NCI-H2171 (cell line): ENCODE measurements at regions not wholly inside any gene's neighbourhood (a gene's known extent, or its start where the extent isn't known, plus 50 kb on each side); places are given as distances from the start of the nearest gene placed in this dataset.

Experiments used
- DNase-seq: peaks from one replicate; lab custom pipeline; 2025; lab: John Stamatoyannopoulos, UW

GRCh38 chr2:23077596-23077995 lies 307.4 kb upstream of the KLHL29 start:
- DNase-seq, result no peak

GRCh38 chr2:23078784-23079434 lies 306.1 kb upstream of the KLHL29 start:
- no peak for DNase-seq

GRCh38 chr2:23083966-23084365 lies 301.0 kb upstream of the KLHL29 start:
- DNase-seq, result no peak

DNA sequence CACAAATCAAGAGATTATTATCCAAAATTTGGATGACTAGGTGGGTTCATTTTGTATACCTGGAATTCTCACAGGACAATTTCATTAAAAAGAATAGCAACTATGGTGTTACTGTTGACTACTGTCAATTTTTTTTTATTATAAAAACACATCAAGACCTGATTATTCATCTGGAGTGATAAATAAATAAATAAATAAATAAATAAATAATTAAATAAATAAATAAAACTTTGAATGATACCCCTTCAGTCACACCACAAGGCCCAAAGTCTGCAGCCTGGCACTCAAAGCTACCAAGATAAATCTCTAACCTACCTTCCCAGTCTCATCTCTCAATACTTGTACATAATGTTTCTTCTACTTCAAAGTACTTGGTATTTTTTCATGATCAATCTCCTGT lies 294.0 kb upstream of the KLHL29 start:
- no peak for DNase-seq

- no peak for DNase-seq
These were observed 293.1 kb upstream of the KLHL29 start for GRCh38 chr2:23091900-23092299.

GRCh38 chr2:23092831-23093230 lies 292.1 kb upstream of the KLHL29 start:
- DNase-seq, result no peak

- DNase-seq, result no peak
These were observed 291.5 kb upstream of the KLHL29 start for GRCh38 chr2:23093513-23093912.

DNA sequence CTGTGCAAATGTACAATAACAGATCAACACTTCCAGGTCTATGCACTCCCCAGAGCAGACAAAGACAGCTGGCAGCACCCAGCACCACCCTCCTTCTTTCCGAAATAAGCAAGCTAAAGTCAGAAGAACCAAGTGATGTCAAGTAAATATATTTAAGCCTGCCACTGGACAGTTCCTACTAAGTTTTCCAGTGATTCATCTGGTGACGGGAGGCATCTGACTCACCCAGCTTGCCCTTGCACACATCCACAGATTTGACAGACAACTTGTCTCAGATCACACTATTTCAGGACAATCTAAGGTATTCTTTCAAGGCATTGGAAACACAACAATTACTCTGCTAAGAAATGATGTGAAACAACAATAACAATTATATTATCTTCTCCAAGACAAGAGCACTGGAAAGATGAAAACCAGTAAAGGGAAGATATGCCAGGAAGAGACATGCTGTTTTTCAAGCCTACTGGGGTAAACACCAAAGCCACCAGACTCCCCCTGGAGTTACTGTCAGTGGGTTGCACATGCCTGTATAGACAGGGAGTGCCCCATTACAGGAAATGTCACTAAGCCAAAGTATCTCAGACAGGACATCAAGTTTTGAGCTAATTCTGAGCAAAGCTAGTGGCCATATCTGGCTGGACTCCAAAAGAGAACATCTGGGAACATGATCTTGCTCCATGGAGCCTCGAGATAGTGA lies 287.9 kb upstream of the KLHL29 start:
- DNase-seq, result no peak

DNA sequence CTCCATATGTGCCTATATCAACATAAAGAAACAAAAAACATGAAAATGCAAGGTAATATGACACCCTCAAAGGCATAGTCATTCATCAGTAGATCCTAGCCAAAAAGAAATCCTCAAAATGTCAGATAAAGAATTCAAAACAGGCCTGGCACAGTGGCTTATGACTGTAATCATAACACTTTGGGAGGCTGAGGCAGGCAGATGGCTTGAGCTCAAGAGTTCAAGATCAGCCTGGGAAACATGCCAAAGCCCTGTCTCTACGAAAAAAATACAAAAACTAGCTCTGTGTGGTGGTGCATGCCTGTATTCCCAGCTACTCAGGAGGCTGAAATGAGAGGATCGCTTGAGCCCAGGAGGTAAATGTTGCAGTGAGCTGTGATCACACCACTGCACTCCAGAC lies 284.6 kb upstream of the KLHL29 start:
- DNase-seq, result peak; percentile 94

- no peak for DNase-seq
These were observed 278.7 kb upstream of the KLHL29 start for GRCh38 chr2:23106242-23106785.

DNA sequence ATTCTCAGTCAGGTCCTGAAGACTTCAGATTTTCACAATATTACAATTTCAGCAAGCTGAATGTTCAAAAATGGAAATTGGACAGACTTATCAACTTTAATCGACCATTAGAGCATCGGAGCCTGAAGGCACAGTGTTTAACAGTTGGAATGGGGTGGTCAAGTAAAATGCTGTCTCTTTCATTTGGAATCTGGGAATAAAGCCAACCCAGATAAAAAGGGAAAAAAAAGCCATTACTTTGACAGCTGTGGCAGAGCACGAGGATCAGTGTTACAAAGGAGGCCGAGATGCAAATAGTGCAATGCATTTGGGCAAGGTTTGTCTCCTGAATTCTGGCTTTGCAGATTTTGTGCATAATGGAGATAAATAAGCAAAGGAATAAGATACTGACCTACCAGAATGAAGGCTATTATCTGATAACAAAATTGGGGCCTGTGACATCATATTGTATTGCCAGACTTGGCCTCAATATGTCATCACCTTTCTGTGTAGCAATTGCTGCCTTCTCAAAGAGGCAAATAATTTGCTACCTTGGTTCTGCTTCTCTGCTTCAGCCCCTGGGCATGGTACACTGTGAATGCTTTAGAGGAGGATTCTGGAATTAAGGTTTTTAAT lies 277.5 kb upstream of the KLHL29 start:
- peak; percentile 22 for DNase-seq

DNA sequence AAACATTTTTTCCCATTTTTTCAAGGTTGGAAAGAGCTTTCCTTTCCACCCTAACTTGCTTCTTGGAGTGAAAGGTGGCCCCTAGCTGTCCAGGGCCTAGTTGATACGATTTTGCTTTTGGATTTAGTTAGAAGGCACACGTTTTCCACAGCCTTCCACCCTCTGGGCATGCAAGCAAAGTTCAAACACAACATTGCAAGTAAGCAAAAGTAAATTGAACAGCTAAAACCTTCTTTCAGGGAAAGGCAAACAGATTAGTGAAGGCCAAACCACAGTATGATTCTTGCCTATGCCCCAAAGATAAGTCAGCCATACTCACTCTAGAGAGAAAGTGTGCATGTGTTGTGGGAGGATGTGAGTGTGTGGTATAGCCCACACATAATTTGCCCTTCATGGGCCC lies 273.7 kb upstream of the KLHL29 start:
- no peak for DNase-seq

GRCh38 chr2:23112517-23112916 lies 272.5 kb upstream of the KLHL29 start:
- no peak for DNase-seq

- no peak for DNase-seq
These were observed 270.7 kb upstream of the KLHL29 start for GRCh38 chr2:23114299-23114698.

- DNase-seq, result no peak
These were observed 266.7 kb upstream of the KLHL29 start for GRCh38 chr2:23118313-23118712.

DNA sequence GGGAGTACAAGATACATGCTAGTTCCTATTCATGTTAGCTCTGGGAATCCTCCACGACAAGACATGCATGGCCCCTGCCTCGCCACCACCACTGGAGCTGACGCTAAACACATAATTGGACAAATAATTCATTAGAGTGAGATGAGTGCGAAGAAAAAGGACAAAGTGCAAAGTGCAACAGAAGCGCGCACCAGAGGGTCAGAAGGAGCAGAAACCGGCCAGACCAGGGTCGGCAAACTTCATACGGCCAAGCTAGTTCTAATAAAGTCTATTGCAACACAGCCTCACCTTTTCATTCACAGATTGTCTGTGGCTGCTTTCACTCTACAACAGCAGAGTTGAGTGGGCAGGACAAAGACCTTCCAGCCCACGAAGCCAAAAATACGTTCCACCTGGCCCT lies 266.1 kb upstream of the KLHL29 start:
- DNase-seq, result no peak

DNA sequence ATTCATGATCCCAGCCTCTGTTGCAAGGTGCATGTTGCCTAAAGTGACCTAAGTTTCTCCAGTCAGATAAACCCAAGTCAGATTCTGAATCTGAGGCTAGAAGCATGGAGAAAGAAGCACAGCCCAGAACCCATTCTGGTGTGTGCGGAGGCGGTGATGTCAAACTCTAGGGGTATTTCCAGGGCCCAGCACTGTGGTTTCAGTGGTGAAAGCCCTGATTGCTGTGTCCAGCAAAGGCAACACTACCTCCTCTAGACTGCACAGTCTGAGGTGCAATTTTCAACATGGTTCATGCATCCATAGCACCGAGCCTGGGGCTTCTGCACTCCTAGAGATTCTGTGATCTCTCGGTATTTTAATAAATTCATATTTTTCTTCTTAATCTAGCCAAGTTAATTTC lies 264.8 kb upstream of the KLHL29 start:
- no peak for DNase-seq

DNA sequence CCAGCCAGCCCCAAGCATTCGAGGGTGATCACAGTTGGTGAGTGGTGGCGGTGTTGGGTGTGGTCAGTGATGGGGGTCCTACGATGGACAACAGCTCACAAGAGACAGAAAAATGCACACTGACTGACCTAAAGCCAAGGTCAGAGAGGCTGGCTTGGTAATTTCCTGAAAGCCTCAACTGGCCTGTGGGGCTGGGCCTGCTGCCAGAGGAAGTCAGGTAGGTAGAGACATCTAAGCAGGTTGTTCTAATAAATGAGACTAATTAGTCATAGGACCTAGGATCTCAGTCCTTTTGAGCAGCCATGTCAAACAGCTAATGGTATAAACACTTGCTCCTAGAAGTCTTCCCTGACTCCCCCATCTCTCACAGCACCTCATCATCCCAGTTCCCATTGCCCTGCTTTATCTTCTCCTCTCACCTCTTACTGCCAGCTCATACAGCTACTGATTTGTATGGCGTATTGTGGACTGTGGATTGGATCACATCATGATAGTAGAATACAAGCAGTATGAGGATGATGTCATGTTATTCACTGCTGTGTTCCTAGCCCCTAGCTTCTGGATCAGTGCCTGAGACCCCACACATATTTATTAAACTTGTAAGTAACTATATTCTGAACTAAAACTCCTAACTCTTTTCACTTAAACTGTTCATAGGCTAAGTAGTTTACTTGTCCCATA lies 262.9 kb upstream of the KLHL29 start:
- no peak for DNase-seq

DNA sequence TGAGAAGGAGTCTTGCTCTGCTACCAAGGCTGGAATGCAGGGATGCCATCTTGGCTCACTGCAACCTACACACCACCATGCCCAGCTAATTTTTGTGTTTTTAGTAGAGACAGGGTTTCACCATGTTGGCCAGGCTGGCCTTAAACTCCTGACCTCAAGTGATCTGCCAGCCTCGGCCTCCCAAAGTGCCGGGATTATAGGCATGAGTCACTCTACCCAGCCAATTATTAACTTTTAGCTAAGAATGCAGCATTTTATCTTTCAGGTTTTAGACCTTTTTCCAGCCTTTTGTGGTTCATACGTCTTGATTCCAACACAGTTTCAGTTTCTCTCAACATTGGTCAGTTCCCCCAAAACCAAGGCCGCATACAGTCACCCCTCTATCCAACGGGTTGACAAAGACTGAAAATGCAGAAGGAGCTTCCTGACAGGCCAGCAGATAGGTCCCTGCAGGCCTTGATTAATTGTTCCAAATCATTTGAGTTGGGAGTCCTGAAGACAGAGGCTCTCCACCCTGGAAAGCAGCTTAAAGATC lies 262.2 kb upstream of the KLHL29 start:
- no peak for DNase-seq

DNA sequence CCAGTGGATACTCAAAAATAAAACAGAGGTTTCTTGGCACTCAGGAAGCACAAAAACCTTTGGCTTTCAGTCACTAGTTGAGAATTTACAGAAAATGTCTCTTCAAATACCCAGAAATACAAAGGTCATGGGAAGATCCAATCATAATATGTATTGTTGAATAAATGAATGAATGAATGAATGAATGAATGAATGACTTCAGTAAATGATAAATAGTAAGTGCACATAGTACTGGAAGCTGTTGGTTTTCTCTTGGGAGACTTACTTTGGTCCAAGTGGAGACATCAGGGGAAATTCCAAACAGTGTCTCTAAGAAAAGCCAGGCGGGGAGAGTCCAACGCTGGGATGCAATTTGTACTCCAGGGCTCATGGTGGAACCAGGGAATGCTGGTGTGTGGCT lies 261.3 kb upstream of the KLHL29 start:
- DNase-seq, result no peak

GRCh38 chr2:23124214-23124750 lies 260.7 kb upstream of the KLHL29 start:
- peak; percentile 23 for DNase-seq

DNA sequence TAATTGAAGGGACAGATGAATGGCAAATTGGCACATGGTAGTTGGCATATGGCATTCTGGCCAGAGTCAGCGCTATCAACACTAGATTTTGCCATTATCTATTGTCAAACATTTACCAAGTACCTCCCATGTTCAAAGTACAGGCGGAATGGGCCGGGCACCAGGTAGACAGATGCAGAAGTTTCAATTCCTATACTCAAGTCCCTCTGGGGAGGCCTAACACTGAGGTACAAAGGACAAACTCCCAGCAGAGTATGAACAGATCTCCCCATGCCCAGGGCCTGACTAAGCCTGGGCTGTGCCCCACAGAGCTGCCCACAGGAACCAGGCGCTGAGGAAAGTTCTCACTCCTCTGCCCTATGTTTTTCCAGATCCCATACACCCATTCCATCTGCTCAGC lies 257.5 kb upstream of the KLHL29 start:
- DNase-seq, result no peak
